ENCODE measurements at regions not wholly inside any gene's neighbourhood (a gene's known extent, or its start where the extent isn't known, plus 50 kb on each side); places are given as distances from the start of the nearest gene placed in this dataset.

GRCh38 chr11:20283475-20283874, 80.0 kb upstream of the HTATIP2 start:
- Histone ChIP-seq H3K36me3 (ENCODE audit: insufficient read depth, low read length, poor library complexity, severe bottlenecking) (no peaks in the 10 kb centered on the region), H3K27me3 (replicated peaks; ENCODE audit: insufficient read depth, low read depth, low read length, poor library complexity) (peaks cover 7% of the 10 kb centered on the region), H3K9me3 (ENCODE audit: low read depth, low read length, poor library complexity, severe bottlenecking) (no peaks in the 10 kb centered on the region), H3K4me1 (ENCODE audit: insufficient read depth, low read length, poor library complexity, severe bottlenecking) (no peaks in the 10 kb centered on the region), H3K27ac (ENCODE audit: low read depth, low read length, poor library complexity, severe bottlenecking) (no peak overlapping the region), H3K4me3 (ENCODE audit: low read depth, low read length, poor library complexity, severe bottlenecking) (no peak overlapping the region)
- BruUV-seq (replicated peaks), result no TSS peak
- ChIA-PET POLR2A (ENCODE audit: low non-redundant PET) (no interaction called here), CTCF (no interaction called here)
- DNase-seq (ENCODE audit: low spot score), result no peak
- TF ChIP-seq EZH2 (IDR thresholded peaks at IDR 0.05; ENCODE audit: borderline replicate concordance, low read depth, low read length, poor library complexity, severe bottlenecking) (no peak), CTCF (conservative IDR thresholded peaks at IDR 0.05; ENCODE audit: low read depth, low read length) (no peak)
- intact Hi-C loops (cut with micrococcal nuclease; ENCODE audit: unreplicated experiment), result no loop called here

- DNase-seq (ENCODE audit: low spot score), result no peak
- ChIA-PET CTCF (no interaction called here), POLR2A (ENCODE audit: low non-redundant PET) (no interaction called here)
- no peak for TF ChIP-seq CTCF (conservative IDR thresholded peaks at IDR 0.05; ENCODE audit: low read depth, low read length)
- no peaks in the 10 kb centered on the region for H3K4me1 ChIP-seq (ENCODE audit: insufficient read depth, low read length, poor library complexity, severe bottlenecking)
- H3K27ac ChIP-seq (ENCODE audit: low read depth, low read length, poor library complexity, severe bottlenecking), result no peak overlapping the region
- no peak overlapping the region for H3K4me3 ChIP-seq (ENCODE audit: low read depth, low read length, poor library complexity, severe bottlenecking)
- H3K36me3 ChIP-seq (ENCODE audit: insufficient read depth, low read length, poor library complexity, severe bottlenecking), result no peaks in the 10 kb centered on the region
- H3K9me3 ChIP-seq (ENCODE audit: low read depth, low read length, poor library complexity, severe bottlenecking), result no peaks in the 10 kb centered on the region
- no peaks in the 10 kb centered on the region for H3K27me3 ChIP-seq (replicated peaks; ENCODE audit: insufficient read depth, low read depth, low read length, poor library complexity)
- intact Hi-C loops (cut with micrococcal nuclease; ENCODE audit: unreplicated experiment), result no loop called here
- BruUV-seq (replicated peaks), result no TSS peak
These were observed 84.8 kb upstream of the HTATIP2 start for GRCh38 chr11:20278727-20279126.

- intact Hi-C loops (cut with micrococcal nuclease; ENCODE audit: unreplicated experiment), result no loop called here
- no peak for TF ChIP-seq EZH2 (IDR thresholded peaks at IDR 0.05; ENCODE audit: borderline replicate concordance, low read depth, low read length, poor library complexity, severe bottlenecking)
- no peak for TF ChIP-seq CTCF (conservative IDR thresholded peaks at IDR 0.05; ENCODE audit: low read depth, low read length)
- ChIA-PET CTCF (no interaction called here), POLR2A (ENCODE audit: low non-redundant PET) (no interaction called here)
- no TSS peak for BruUV-seq (replicated peaks)
- Histone ChIP-seq H3K36me3 (ENCODE audit: insufficient read depth, low read length, poor library complexity, severe bottlenecking) (no peaks in the 10 kb centered on the region), H3K27ac (ENCODE audit: low read depth, low read length, poor library complexity, severe bottlenecking) (no peak overlapping the region), H3K4me3 (ENCODE audit: low read depth, low read length, poor library complexity, severe bottlenecking) (no peak overlapping the region), H3K27me3 (replicated peaks; ENCODE audit: insufficient read depth, low read depth, low read length, poor library complexity) (no peaks in the 10 kb centered on the region), H3K9me3 (ENCODE audit: low read depth, low read length, poor library complexity, severe bottlenecking) (no peaks in the 10 kb centered on the region), H3K4me1 (ENCODE audit: insufficient read depth, low read length, poor library complexity, severe bottlenecking) (no peaks in the 10 kb centered on the region)
- no peak for DNase-seq (ENCODE audit: low spot score)
These were observed 86.5 kb upstream of the HTATIP2 start for GRCh38 chr11:20277014-20277413.
